Panc1 (cell line): ENCODE measurements at regions not wholly inside any gene's neighbourhood (a gene's known extent, or its start where the extent isn't known, plus 50 kb on each side); places are given as distances from the start of the nearest gene placed in this dataset.

Experiments
- POLR2AphosphoS5 ChIP-seq: IDR thresholded peaks from 2 replicates; pipeline ENCODE4 v1.6.1; 2012; ENCODE audit warnings: mild to moderate bottlenecking, low read depth, low read length, moderate library complexity
- TF ChIP-seq, protein P1 (sequence below): fragments of 450-650 bp; IDR thresholded peaks from 2 replicates; pipeline ENCODE4 v1.5.1; 2017; ENCODE audit warnings: mild to moderate bottlenecking
- TF ChIP-seq, protein P2 (sequence below), 2 experiments: IDR thresholded peaks; 2 replicates each; pipeline ENCODE4 v1.6.1; 2011 to 2012; ENCODE audit warnings: low read depth in 2 of 2, control low read depth in 1 of 2, low read length in 1 of 2, mild to moderate bottlenecking in 1 of 2, moderate library complexity in 1 of 2; ENCODE audit not compliant: insufficient read depth in 1 of 2

DNA sequence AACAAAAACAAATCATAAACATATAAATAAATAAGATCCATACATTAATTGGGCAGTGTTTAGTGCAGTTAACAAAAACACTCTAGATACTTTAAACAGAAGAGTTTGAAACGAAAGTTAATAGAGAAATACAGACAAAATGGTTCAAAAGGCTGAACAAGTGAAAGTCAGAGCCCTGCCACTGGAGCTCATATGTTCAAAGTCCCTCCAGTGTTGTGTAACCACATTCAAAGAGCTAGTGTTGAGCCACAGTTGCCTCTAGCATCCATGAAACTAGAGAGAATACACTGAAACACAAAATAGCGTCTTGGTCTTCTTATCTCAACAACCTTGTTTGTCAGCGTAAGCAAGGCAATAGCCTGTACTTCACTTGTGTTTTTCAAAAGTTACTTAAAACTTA is 1309.8 kb upstream of the NRXN1 start:
- TF ChIP-seq, protein P1, sequence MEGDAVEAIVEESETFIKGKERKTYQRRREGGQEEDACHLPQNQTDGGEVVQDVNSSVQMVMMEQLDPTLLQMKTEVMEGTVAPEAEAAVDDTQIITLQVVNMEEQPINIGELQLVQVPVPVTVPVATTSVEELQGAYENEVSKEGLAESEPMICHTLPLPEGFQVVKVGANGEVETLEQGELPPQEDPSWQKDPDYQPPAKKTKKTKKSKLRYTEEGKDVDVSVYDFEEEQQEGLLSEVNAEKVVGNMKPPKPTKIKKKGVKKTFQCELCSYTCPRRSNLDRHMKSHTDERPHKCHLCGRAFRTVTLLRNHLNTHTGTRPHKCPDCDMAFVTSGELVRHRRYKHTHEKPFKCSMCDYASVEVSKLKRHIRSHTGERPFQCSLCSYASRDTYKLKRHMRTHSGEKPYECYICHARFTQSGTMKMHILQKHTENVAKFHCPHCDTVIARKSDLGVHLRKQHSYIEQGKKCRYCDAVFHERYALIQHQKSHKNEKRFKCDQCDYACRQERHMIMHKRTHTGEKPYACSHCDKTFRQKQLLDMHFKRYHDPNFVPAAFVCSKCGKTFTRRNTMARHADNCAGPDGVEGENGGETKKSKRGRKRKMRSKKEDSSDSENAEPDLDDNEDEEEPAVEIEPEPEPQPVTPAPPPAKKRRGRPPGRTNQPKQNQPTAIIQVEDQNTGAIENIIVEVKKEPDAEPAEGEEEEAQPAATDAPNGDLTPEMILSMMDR, result no peak
- no peak for TF ChIP-seq POLR2AphosphoS5
- TF ChIP-seq, protein P2, sequence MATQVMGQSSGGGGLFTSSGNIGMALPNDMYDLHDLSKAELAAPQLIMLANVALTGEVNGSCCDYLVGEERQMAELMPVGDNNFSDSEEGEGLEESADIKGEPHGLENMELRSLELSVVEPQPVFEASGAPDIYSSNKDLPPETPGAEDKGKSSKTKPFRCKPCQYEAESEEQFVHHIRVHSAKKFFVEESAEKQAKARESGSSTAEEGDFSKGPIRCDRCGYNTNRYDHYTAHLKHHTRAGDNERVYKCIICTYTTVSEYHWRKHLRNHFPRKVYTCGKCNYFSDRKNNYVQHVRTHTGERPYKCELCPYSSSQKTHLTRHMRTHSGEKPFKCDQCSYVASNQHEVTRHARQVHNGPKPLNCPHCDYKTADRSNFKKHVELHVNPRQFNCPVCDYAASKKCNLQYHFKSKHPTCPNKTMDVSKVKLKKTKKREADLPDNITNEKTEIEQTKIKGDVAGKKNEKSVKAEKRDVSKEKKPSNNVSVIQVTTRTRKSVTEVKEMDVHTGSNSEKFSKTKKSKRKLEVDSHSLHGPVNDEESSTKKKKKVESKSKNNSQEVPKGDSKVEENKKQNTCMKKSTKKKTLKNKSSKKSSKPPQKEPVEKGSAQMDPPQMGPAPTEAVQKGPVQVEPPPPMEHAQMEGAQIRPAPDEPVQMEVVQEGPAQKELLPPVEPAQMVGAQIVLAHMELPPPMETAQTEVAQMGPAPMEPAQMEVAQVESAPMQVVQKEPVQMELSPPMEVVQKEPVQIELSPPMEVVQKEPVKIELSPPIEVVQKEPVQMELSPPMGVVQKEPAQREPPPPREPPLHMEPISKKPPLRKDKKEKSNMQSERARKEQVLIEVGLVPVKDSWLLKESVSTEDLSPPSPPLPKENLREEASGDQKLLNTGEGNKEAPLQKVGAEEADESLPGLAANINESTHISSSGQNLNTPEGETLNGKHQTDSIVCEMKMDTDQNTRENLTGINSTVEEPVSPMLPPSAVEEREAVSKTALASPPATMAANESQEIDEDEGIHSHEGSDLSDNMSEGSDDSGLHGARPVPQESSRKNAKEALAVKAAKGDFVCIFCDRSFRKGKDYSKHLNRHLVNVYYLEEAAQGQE (IDR thresholded peaks at IDR 0.05; ENCODE audit: insufficient read depth in 1 of 2, low read depth in 2 of 2, low read length in 1 of 2), result no peak
